Stimulated activated CD8-positive, alpha-beta memory T cell treated with anti-CD3 and anti-CD28 coated beads, Interleukin-7, amount 100 ng/mL, for 1 hour (primary cell): ENCODE measurements at regions not wholly inside any gene's neighbourhood (a gene's known extent, or its start where the extent isn't known, plus 50 kb on each side); places are given as distances from the start of the nearest gene placed in this dataset.

Experiments
- DNase-seq, 2 donors: peaks; one replicate each; pipeline ENCODE4 v3.0.0-alpha.2; 2020; ENCODE audit warnings: low read depth in 2 of 2

GRCh38 chr13:104769545-104769944 is 1703.3 kb upstream of the SLC10A2 start:
- DNase-seq, result no peak

GRCh38 chr13:104766319-104766718 is 1700.1 kb upstream of the SLC10A2 start:
- DNase-seq, result no peak

GRCh38 chr13:104764600-104764999 is 1698.4 kb upstream of the SLC10A2 start:
- no peak for DNase-seq

- DNase-seq, result no peak
Observed at GRCh38 chr13:104759069-104759468, 1692.9 kb upstream of the SLC10A2 start.

GRCh38 chr13:104757712-104758111 is 1691.5 kb upstream of the SLC10A2 start:
- DNase-seq, result no peak

- no peak for DNase-seq
Observed at GRCh38 chr13:104750377-104750776, 1684.2 kb upstream of the SLC10A2 start.

- no peak for DNase-seq
Observed at GRCh38 chr13:104740641-104741222, 1674.5 kb upstream of the SLC10A2 start.

- DNase-seq, result no peak
Observed at GRCh38 chr13:104737713-104738112, 1671.5 kb upstream of the SLC10A2 start.

GRCh38 chr13:104733427-104733826 is 1667.2 kb upstream of the SLC10A2 start:
- no peak for DNase-seq

GRCh38 chr13:104715111-104715510 is 1648.9 kb upstream of the SLC10A2 start:
- DNase-seq, result no peak

GRCh38 chr13:104705031-104705750 is 1639.0 kb upstream of the SLC10A2 start:
- no peak for DNase-seq

- no peak for DNase-seq
Observed at GRCh38 chr13:104701591-104701990, 1635.4 kb upstream of the SLC10A2 start.

GRCh38 chr13:104694397-104694796 is 1628.2 kb upstream of the SLC10A2 start:
- no peak for DNase-seq

- DNase-seq, result no peak
Observed at GRCh38 chr13:104693126-104693525, 1626.9 kb upstream of the SLC10A2 start.

GRCh38 chr13:104691767-104692467 is 1625.7 kb upstream of the SLC10A2 start:
- DNase-seq, result no peak

- no peak for DNase-seq
Observed at GRCh38 chr13:104686484-104686883, 1620.3 kb upstream of the SLC10A2 start.

- no peak for DNase-seq
Observed at GRCh38 chr13:104683789-104684188, 1617.6 kb upstream of the SLC10A2 start.

GRCh38 chr13:104678161-104678560 is 1611.9 kb upstream of the SLC10A2 start:
- DNase-seq, result no peak

- DNase-seq, result no peak
Observed at GRCh38 chr13:104671901-104672300, 1605.7 kb upstream of the SLC10A2 start.

GRCh38 chr13:104657196-104657595 is 1591.0 kb upstream of the SLC10A2 start:
- no peak for DNase-seq

GRCh38 chr13:104650431-104650830 is 1584.2 kb upstream of the SLC10A2 start:
- no peak for DNase-seq

GRCh38 chr13:104648291-104648690 is 1582.1 kb upstream of the SLC10A2 start:
- no peak for DNase-seq

GRCh38 chr13:104645786-104646185 is 1579.6 kb upstream of the SLC10A2 start:
- DNase-seq, result no peak
